ENCODE measurements at regions not wholly inside any gene's neighbourhood (a gene's known extent, or its start where the extent isn't known, plus 50 kb on each side); places are given as distances from the start of the nearest gene placed in this dataset.

GRCh38 chr3:30475809-30476178 is 130.6 kb upstream of the TGFBR2 start:
- no peak for TF ChIP-seq CTCF (IDR thresholded peaks at IDR 0.05)
- TF ChIP-seq ZFX (IDR thresholded peaks at IDR 0.05; ENCODE audit: borderline replicate concordance), result no peak

All from 22Rv1 (cell line).